Esophagus squamous epithelium (tissue), 5 donors: ENCODE measurements at regions not wholly inside any gene's neighbourhood (a gene's known extent, or its start where the extent isn't known, plus 50 kb on each side); places are given as distances from the start of the nearest gene placed in this dataset.

ENCODE experiments used
- DNase-seq: peaks from one replicate; lab custom pipeline; 2025; lab: John Stamatoyannopoulos, UW
- H3K27ac ChIP-seq, 4 donors: fragments of 200-600 bp; sonication (generic); one replicate each; pipeline ENCODE4 v1.5.1; 2016 to 2019; ENCODE audit warnings: mild to moderate bottlenecking in 1 of 4
- H3K27me3 ChIP-seq, 4 donors: fragments of 200-600 bp; sonication (generic); 1 replicate in 3 of 4; 2 replicates in 1 of 4; pipeline versions ENCODE4 v1.5.1 to v1.6.0; 2017 to 2021; ENCODE audit warnings: antibody characterized with exemption in 1 of 4
- H3K36me3 ChIP-seq, 3 donors: fragments of 200-600 bp; sonication (generic); one replicate each; pipeline ENCODE4 v1.5.1; 2016 to 2019
- H3K4me1 ChIP-seq, 3 donors: fragments of 200-600 bp; sonication (generic); one replicate each; pipeline ENCODE4 v1.5.1; 2017 to 2019
- H3K4me3 ChIP-seq, 4 donors: fragments of 200-600 bp; sonication (generic); 1 replicate in 3 of 4; 2 replicates in 1 of 4; pipeline ENCODE4 v1.5.1; 2016 to 2019; ENCODE audit warnings: mild to moderate bottlenecking in 2 of 4, moderate library complexity in 1 of 4
- H3K9me3 ChIP-seq, 3 donors: fragments of 200-600 bp; sonication (generic); one replicate each; pipeline ENCODE4 v1.5.1; 2016 to 2019
- POLR2A ChIP-seq, 4 donors: fragments of 450-650 bp; IDR thresholded peaks; one replicate each; pipeline ENCODE4 v1.6.1; 2017; ENCODE audit warnings: antibody characterized with exemption in 4 of 4, mild to moderate bottlenecking in 4 of 4, moderate library complexity in 3 of 4
- WGBS, 2 donors: methylation state at CpG; one replicate each; pipeline ENCODE4 v1.1.5; 2018; 5-methylcytosine and 5-hydroxymethylcytosine counted together
- intact Hi-C: fragments of 100-400 bp; cut with DNase I; formaldehyde crosslinking; loops from one replicate; pipeline ENCODE4 v1.15.0; 2022
- TF ChIP-seq, protein P1 (sequence below), 6 experiments: fragments of 450-650 bp in 4 of 6; fragments of 200-600 bp in 2 of 6; sonication (generic) in 2 of 6; IDR thresholded peaks; one replicate each; pipeline ENCODE4 v1.5.1; 2016 to 2019; ENCODE audit warnings: antibody characterized with exemption in 6 of 6, mild to moderate bottlenecking in 4 of 6, moderate library complexity in 4 of 6
- donor health status: DM: yes; HTN: yes; CAD: no.

DNA sequence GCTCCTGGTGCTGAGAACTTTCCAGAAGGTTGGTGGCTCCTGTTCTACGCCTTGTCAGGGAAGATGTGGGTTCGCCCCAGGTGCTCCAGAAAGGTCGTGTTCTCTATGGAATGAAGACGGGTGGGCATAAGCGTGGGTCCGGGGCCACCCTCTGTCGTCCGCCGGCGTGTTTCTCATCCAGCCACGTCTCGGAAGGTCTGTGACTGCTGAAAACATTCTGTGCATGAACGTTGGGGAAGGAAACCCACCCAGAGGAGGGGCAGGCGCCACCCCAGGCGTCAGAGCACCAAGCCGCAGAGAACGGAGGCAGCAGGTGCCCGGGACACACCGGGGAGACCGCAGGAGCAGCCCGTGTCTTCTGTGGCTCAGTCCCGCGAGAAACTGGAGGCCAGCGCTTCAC, 118.2 kb downstream of the RTP5 start:
- WGBS, 2 donors, result 87% methylated on average over 11 of the region's 24 CpGs; no CpG with 5 or more reads in 1 of the 2 donors
- TF ChIP-seq POLR2A (IDR thresholded peaks at IDR 0.05), result no peak
- TF ChIP-seq, protein P1, sequence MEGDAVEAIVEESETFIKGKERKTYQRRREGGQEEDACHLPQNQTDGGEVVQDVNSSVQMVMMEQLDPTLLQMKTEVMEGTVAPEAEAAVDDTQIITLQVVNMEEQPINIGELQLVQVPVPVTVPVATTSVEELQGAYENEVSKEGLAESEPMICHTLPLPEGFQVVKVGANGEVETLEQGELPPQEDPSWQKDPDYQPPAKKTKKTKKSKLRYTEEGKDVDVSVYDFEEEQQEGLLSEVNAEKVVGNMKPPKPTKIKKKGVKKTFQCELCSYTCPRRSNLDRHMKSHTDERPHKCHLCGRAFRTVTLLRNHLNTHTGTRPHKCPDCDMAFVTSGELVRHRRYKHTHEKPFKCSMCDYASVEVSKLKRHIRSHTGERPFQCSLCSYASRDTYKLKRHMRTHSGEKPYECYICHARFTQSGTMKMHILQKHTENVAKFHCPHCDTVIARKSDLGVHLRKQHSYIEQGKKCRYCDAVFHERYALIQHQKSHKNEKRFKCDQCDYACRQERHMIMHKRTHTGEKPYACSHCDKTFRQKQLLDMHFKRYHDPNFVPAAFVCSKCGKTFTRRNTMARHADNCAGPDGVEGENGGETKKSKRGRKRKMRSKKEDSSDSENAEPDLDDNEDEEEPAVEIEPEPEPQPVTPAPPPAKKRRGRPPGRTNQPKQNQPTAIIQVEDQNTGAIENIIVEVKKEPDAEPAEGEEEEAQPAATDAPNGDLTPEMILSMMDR (IDR thresholded peaks at IDR 0.05), result no peak
- no peak for DNase-seq
- H3K4me3 ChIP-seq, result no peak overlapping the region
- no peaks in the 10 kb centered on the region for H3K36me3 ChIP-seq
- no peaks in the 10 kb centered on the region for H3K9me3 ChIP-seq
- no peaks in the 10 kb centered on the region for H3K4me1 ChIP-seq
- H3K27me3 ChIP-seq, result no peaks in the 10 kb centered on the region
- no peak overlapping the region for H3K27ac ChIP-seq
- intact Hi-C loops, result no loop called here

DNA sequence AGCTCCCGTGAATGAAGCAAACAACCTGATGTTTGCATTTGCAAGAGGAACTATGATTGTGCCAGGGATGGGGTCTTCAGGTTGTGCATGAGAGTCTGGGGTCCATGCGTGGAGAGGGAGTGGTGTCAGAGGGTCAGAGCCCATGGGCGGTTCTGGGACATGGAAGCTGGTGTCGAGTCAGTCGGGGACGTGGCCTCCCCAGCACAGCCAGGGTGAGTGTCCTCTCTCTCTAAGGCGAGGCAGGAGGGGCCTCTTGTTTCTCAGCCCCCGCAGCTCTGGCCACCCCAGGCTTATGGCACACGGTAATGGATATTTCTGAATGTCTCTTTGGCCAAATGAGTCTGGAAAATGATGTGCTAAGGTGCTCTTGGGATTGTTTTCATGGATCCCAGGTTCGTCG, 118.6 kb downstream of the RTP5 start:
- TF ChIP-seq, protein P1 (IDR thresholded peaks at IDR 0.05), result no peak
- no peak for TF ChIP-seq POLR2A (IDR thresholded peaks at IDR 0.05)
- H3K27ac ChIP-seq, result no peak overlapping the region

DNA sequence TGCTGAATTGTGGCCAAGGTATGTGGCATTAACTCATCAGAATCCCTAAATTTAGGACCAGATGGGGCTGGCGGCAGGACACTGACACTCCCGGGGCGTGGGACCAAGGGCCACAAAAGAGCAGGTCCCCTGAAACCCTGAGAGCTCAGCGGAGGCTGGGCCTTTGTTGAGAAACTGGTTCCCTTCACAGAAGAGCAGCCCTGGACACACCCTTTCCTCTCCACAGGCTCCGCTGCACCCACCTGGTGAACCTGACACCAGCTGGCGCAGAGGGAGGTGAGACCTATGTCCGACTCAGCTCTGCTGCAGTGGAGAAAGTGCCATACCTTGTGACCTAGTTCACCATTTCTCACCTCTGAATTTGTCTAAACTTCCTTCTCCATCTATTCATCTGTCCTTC, 119.5 kb downstream of the RTP5 start:
- TF ChIP-seq, protein P1 (IDR thresholded peaks at IDR 0.05), result no peak
- no peak for TF ChIP-seq POLR2A (IDR thresholded peaks at IDR 0.05)
- no peak for DNase-seq
- H3K4me1 ChIP-seq, result no peaks in the 10 kb centered on the region
- H3K4me3 ChIP-seq, result no peak overlapping the region
- no peaks in the 10 kb centered on the region for H3K36me3 ChIP-seq
- no peak overlapping the region for H3K27ac ChIP-seq
- 80 to 82% methylated on average over 7 of the region's 7 CpGs for WGBS, 2 donors
- no peaks in the 10 kb centered on the region for H3K9me3 ChIP-seq
- intact Hi-C loops, result no loop called here
- no peaks in the 10 kb centered on the region for H3K27me3 ChIP-seq

More for the DNA sequence above, 118.6 kb downstream of the RTP5 start:
- no peak for DNase-seq
- intact Hi-C loops, result no loop called here
- Histone ChIP-seq H3K27me3 (no peaks in the 10 kb centered on the region), H3K4me3 (no peak overlapping the region), H3K9me3 (no peaks in the 10 kb centered on the region), H3K4me1 (no peaks in the 10 kb centered on the region), H3K36me3 (no peaks in the 10 kb centered on the region)
- WGBS, 2 donors, result 87 to 92% methylated on average over 10 to 11 of the region's 11 CpGs

DNA sequence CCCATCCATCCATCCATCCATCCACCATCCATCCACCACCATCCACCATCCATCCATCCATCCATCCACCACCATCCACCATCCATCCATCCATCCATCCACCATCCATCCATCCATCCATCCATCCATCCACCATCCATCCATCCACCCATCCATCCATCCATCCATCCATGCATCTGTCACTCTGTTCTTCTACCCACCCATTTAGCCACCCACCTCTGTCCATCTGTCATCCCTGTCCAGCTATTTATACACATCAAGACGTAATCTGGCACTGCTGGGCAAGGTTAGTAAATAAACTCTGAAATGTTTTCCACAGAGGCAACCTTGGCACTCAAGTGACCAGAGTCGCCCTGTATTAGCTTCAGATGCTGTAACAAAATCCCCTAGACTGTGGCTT, 120.9 kb downstream of the RTP5 start:
- no peak for TF ChIP-seq POLR2A (IDR thresholded peaks at IDR 0.05)
- TF ChIP-seq, protein P1 (IDR thresholded peaks at IDR 0.05), result no peak
- Histone ChIP-seq H3K27ac (no peak overlapping the region), H3K4me1 (no peaks in the 10 kb centered on the region), H3K9me3 (no peaks in the 10 kb centered on the region), H3K27me3 (no peaks in the 10 kb centered on the region), H3K4me3 (no peak overlapping the region), H3K36me3 (no peaks in the 10 kb centered on the region)
- intact Hi-C loops, result no loop called here
- 89% methylated on average over 2 of the region's 2 CpGs for WGBS, 2 donors
- no peak for DNase-seq

DNA sequence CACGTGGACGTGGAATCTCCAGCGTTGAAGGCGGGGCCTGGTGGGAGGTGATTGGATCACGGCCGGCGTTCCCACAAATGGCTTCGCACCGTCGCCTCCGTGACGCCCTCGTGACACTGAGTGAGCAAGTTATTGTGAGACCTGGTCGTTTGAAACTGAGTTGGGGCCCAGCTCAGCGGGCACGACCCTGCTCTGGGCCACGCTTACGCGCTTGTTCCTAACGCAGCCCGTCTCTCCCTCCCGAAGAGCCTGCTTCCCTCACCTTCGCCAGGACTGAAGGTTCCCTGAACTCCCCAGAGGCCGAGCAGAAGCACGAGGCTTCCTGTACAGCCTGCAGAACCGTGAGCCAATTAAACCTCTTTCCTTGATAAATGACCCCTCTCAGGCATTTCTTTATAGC, 121.8 kb downstream of the RTP5 start:
- no peak for DNase-seq

DNA sequence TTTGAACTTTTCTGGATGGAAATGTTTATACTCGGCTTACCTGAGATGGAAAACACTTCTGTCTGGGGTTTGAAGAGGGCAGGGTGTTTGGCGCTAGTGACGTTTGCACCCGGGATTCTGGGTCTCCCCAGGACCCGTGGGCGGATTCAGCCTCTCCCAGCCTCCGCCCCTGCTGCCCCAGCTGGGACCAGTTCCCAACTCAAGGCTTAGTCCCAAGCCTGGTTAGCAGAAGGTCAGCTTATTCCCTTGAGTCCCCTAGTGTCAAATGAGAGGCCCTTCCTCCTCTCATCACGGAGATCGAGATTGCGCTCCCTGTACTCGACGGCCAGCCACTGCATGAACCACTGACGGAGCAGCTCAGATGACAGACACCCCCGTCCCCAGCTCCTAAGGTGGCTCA, 123.2 kb downstream of the RTP5 start:
- TF ChIP-seq, protein P1 (IDR thresholded peaks at IDR 0.05), result no peak
- no peak for TF ChIP-seq POLR2A (IDR thresholded peaks at IDR 0.05)
- intact Hi-C loops, result no loop called here
- no peak overlapping the region for H3K4me3 ChIP-seq
- WGBS, 2 donors, result 86% methylated on average over 10 to 14 of the region's 14 CpGs
- no peaks in the 10 kb centered on the region for H3K36me3 ChIP-seq
- H3K9me3 ChIP-seq, result no peaks in the 10 kb centered on the region
- no peaks in the 10 kb centered on the region for H3K4me1 ChIP-seq
- no peaks in the 10 kb centered on the region for H3K27me3 ChIP-seq
- no peak for DNase-seq
- no peak overlapping the region for H3K27ac ChIP-seq

More for the DNA sequence above, 121.8 kb downstream of the RTP5 start:
- Histone ChIP-seq H3K27me3 (no peaks in the 10 kb centered on the region), H3K27ac (no peak overlapping the region), H3K4me1 (no peaks in the 10 kb centered on the region), H3K36me3 (no peaks in the 10 kb centered on the region), H3K4me3 (no peak overlapping the region), H3K9me3 (no peaks in the 10 kb centered on the region)
- WGBS, 2 donors, result 88% methylated on average over 21 to 24 of the region's 26 CpGs
- TF ChIP-seq POLR2A (IDR thresholded peaks at IDR 0.05), result no peak
- intact Hi-C loops, result no loop called here
